ENCODE measurements at regions not wholly inside any gene's neighbourhood (a gene's known extent, or its start where the extent isn't known, plus 50 kb on each side); places are given as distances from the start of the nearest gene placed in this dataset.

DNA sequence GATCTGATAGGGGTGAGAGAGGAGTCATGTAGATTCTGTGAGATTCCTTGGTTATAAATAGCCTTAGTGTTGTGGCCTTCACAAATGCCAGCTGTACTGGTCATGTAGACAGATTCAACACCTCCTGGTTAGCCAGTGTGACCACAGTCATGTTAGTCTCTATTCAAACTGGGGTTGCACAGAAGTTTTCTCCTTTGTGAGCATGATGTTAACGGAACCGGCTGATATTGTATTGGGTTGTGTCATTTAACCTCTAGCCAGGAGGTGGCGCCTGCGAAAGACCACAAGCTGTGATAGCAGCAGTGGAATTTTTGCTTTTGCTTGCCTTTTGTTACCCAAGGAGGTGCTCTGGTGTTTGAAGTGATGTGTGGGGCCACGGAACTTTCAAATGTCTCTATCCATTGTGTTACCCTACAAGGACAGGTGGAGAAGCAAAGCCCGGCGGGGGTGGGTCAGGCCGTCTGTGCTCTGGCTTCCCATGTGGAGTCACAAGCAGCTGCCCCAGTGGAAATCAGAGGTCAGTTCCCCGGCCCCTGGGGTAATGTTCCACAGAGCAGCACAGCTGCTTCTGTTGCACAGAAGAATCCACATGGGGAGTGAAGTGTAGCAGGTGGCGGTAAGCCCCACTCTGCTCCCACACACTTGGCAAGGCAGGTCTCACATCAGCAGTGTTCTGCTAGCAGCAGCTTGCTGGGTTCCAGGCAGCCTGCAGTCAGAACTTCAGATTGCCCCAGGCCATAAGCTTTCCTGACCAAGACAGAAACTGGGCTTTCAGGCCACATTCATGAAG, 112.6 kb downstream of the ADAMTS1 start:
- H3K9me3 ChIP-seq, result no peaks in the 10 kb centered on the region
- intact Hi-C loops (cut with DNase I), result no loop called here
- H3K27ac ChIP-seq, result no peak overlapping the region
- TF ChIP-seq, protein P1, sequence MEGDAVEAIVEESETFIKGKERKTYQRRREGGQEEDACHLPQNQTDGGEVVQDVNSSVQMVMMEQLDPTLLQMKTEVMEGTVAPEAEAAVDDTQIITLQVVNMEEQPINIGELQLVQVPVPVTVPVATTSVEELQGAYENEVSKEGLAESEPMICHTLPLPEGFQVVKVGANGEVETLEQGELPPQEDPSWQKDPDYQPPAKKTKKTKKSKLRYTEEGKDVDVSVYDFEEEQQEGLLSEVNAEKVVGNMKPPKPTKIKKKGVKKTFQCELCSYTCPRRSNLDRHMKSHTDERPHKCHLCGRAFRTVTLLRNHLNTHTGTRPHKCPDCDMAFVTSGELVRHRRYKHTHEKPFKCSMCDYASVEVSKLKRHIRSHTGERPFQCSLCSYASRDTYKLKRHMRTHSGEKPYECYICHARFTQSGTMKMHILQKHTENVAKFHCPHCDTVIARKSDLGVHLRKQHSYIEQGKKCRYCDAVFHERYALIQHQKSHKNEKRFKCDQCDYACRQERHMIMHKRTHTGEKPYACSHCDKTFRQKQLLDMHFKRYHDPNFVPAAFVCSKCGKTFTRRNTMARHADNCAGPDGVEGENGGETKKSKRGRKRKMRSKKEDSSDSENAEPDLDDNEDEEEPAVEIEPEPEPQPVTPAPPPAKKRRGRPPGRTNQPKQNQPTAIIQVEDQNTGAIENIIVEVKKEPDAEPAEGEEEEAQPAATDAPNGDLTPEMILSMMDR (IDR thresholded peaks at IDR 0.05), result peak; percentile 51
- H3K36me3 ChIP-seq (ENCODE audit: insufficient read depth in 1 of 2, low read depth in 1 of 2), result no peaks in the 10 kb centered on the region
- peaks cover 9% of the 10 kb centered on the region for H3K4me1 ChIP-seq
- ATAC-seq, result peak; percentile 87 to 95 (median 93)
- WGBS, 3 donors, result 14 to 29% (median 18%) methylated on average over 10 of the region's 10 CpGs
- peak; percentile 35 to 58 for DNase-seq
- H3K27me3 ChIP-seq (ENCODE audit: insufficient read depth in 3 of 3, low read length in 2 of 3), result no peaks in the 10 kb centered on the region
- peak overlapping the region; percentile 7 for H3K4me3 ChIP-seq

DNA sequence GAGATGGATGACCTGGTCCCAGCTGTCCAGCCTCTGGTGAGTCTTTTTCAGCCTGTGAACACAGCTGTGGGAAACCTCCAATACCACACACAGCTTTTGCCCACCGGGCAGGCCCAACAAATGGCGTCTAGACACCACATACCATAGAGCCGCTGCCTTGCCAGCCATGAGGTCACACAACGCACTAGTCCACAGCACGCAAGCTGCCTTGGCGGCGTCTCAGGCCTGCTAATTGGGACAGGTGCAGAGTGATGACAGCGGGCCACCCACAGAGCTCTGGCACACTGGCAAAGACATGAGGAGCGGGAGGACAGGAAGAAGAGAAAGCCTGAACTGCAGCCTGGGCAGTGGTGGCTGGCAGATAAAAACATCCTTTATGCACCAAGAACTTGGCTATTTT, 125.5 kb downstream of the ADAMTS1 start:
- H3K4me1 ChIP-seq, result peaks cover 8% of the 10 kb centered on the region
- no peaks in the 10 kb centered on the region for H3K27me3 ChIP-seq (ENCODE audit: insufficient read depth in 3 of 3, low read length in 2 of 3)
- 17 to 36% (median 22%) methylated on average over 9 of the region's 9 CpGs for WGBS, 3 donors
- intact Hi-C loops (cut with DNase I), result loop anchor here (5.0 to 10.0 kb wide), 4 partner anchors 128 to 1112 kb away; partner anchors contain the start of genes ADAMTS1 (in 1 of the 2) and MRPL39 (in 1 of the 2)
- peak; percentile 71 to 78 for DNase-seq
- no peak overlapping the region for H3K4me3 ChIP-seq
- no peaks in the 10 kb centered on the region for H3K9me3 ChIP-seq
- H3K36me3 ChIP-seq (ENCODE audit: insufficient read depth in 1 of 2, low read depth in 1 of 2), result no peaks in the 10 kb centered on the region
- ATAC-seq, result peak; percentile 95 to 100 (median 99)
- peak overlapping the region; percentile 53 for H3K27ac ChIP-seq
- TF ChIP-seq, protein P1 (IDR thresholded peaks at IDR 0.05), result no peak

DNA sequence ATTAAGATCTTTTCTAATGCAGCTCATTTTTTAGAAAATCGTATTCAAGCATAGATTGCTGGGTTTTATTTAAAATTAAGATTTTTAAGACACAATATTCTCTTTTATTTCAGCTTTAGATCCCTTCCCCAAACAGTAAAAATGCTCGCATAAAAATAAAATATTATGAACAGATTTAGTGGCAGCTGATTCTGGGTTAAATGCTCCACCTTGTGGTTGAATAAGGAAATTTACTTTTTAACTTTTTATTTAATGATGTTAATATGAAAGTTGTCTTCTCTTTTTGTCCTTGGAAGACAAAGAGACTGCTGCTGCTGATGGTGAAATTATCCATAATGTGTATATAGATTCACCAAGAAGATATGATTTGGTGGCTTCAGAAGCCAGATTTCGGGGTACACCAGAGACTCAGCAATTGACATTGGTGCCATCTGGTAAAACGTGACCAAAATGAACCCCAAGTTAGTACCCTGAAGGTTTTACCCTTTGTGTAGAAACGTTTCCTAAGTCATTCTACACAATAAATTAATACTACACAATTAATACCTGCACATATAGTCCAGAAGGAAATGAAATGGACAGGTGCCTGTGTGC, 128.0 kb downstream of the ADAMTS1 start:
- Histone ChIP-seq H3K4me3 (no peak overlapping the region), H3K9me3 (no peaks in the 10 kb centered on the region), H3K4me1 (peaks cover 8% of the 10 kb centered on the region), H3K27me3 (ENCODE audit: insufficient read depth in 3 of 3, low read length in 2 of 3) (peaks cover 0 to 2% (median 0%) of the 10 kb centered on the region in 3 donors), H3K27ac (no peak overlapping the region), H3K36me3 (ENCODE audit: insufficient read depth in 1 of 2, low read depth in 1 of 2) (no peaks in the 10 kb centered on the region)
- WGBS, 3 donors, result 27 to 40% (median 28%) methylated on average over 5 of the region's 5 CpGs
- ATAC-seq, result no peak
- TF ChIP-seq, protein P1 (IDR thresholded peaks at IDR 0.05), result peak; percentile 56
- intact Hi-C loops (cut with DNase I), result loop anchor here (5.0 to 10.0 kb wide), 4 partner anchors 130 to 1110 kb away; partner anchors contain the start of genes ADAMTS1 (in 1 of the 2) and MRPL39 (in 1 of the 2)
- DNase-seq, result no peak

DNA sequence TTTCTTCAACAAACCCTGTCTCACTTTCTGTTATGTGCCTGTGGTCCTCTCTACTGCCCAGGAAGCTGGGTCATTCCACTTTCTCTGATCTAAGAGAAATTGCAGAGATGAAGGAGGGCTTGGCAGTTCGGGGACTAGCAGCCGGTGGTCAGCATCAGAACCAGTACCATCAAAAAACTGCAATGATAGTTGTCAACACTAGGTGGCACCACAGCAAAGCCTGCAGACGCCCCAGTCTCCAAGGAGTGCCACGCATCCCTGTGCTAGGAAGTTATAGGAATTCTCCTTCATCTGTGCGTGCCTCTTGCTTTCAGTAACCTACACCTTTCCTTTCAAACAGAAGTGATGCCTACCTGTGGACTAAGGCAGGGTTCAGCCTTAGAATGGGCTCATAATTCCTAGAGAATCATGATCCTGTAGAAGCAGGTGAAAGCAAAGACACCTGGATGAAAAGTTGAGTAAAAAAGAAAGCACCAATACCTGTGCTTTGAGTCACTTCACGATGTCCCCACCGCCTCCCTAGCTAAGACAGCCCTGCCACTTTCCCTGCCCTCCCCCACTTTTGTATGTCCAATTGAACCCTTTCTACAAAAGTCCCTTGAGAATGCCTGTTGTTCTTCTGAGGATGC, 129.2 kb downstream of the ADAMTS1 start:
- Histone ChIP-seq H3K4me1 (peaks cover 8% of the 10 kb centered on the region), H3K27me3 (ENCODE audit: insufficient read depth in 3 of 3, low read length in 2 of 3) (peaks cover 0 to 2% (median 0%) of the 10 kb centered on the region in 3 donors), H3K4me3 (no peak overlapping the region), H3K36me3 (ENCODE audit: insufficient read depth in 1 of 2, low read depth in 1 of 2) (no peaks in the 10 kb centered on the region), H3K9me3 (no peaks in the 10 kb centered on the region), H3K27ac (no peak overlapping the region)
- intact Hi-C loops (cut with DNase I), result loop anchor here (5.0 to 10.0 kb wide), 4 partner anchors 131 to 1109 kb away; partner anchors contain the start of genes ADAMTS1 (in 1 of the 2) and MRPL39 (in 1 of the 2)
- DNase-seq (no peak), ATAC-seq (peak; percentile 41 to 82 (median 49))
- TF ChIP-seq, protein P1 (IDR thresholded peaks at IDR 0.05), result peak; percentile 84
- 24% methylated on average over 7 of the region's 7 CpGs for WGBS, 3 donors

Measured in psoas muscle (tissue), 7 donors.